Stimulated activated naive CD8-positive, alpha-beta T cell treated with anti-CD3 and anti-CD28 coated beads, Interleukin-15, Interleukin-2, amounts not matched to agents 100 U/mL and 50 U/mL, for 24 hours (primary cell): ENCODE measurements at regions not wholly inside any gene's neighbourhood (a gene's known extent, or its start where the extent isn't known, plus 50 kb on each side); places are given as distances from the start of the nearest gene placed in this dataset.

Experiments used
- ATAC-seq: fragments of 150-1000 bp; cut with Tn5 transposase; one replicate; pipeline ENCODE4 v1.10.0; 2021
- DNase-seq: peaks from one replicate; pipeline ENCODE4 v3.0.0; 2021

- DNase-seq, result no peak
- ATAC-seq, result no peak
Measured at GRCh38 chr1:82894635-82895034, 1093.9 kb downstream of the ADGRL2 start.

- no peak for DNase-seq
- ATAC-seq, result no peak
Measured at GRCh38 chr1:82893712-82894470, 1093.2 kb downstream of the ADGRL2 start.

GRCh38 chr1:82880506-82880905 is 1079.8 kb downstream of the ADGRL2 start:
- DNase-seq (no peak), ATAC-seq (no peak)

- ATAC-seq, result no peak
Measured at GRCh38 chr1:82879701-82880305, 1079.1 kb downstream of the ADGRL2 start.

GRCh38 chr1:82875170-82875569 is 1074.4 kb downstream of the ADGRL2 start:
- ATAC-seq (no peak), DNase-seq (no peak)

More at GRCh38 chr1:82879701-82880305, 1079.1 kb downstream of the ADGRL2 start:
- DNase-seq, result no peak

- ATAC-seq, result no peak
- DNase-seq, result no peak
Measured at GRCh38 chr1:82874041-82874440, 1073.3 kb downstream of the ADGRL2 start.

GRCh38 chr1:82870332-82870731 is 1069.6 kb downstream of the ADGRL2 start:
- ATAC-seq, result no peak
- DNase-seq, result no peak

GRCh38 chr1:82867781-82868180 is 1067.0 kb downstream of the ADGRL2 start:
- no peak for ATAC-seq
- no peak for DNase-seq

- DNase-seq, result no peak
- ATAC-seq, result no peak
Measured at GRCh38 chr1:82861749-82862148, 1061.0 kb downstream of the ADGRL2 start.

GRCh38 chr1:82858031-82858430 is 1057.3 kb downstream of the ADGRL2 start:
- no peak for DNase-seq
- ATAC-seq, result no peak

- DNase-seq (no peak), ATAC-seq (no peak)
Measured at GRCh38 chr1:82849460-82849859, 1048.7 kb downstream of the ADGRL2 start.

- ATAC-seq (no peak), DNase-seq (no peak)
Measured at GRCh38 chr1:82848043-82848442, 1047.3 kb downstream of the ADGRL2 start.

- ATAC-seq (no peak), DNase-seq (no peak)
Measured at GRCh38 chr1:82845866-82846265, 1045.1 kb downstream of the ADGRL2 start.

- no peak for ATAC-seq
- no peak for DNase-seq
Measured at GRCh38 chr1:82844911-82845827, 1044.4 kb downstream of the ADGRL2 start.

GRCh38 chr1:82844447-82844846 is 1043.7 kb downstream of the ADGRL2 start:
- no peak for DNase-seq
- ATAC-seq, result no peak

GRCh38 chr1:82843876-82844275 is 1043.1 kb downstream of the ADGRL2 start:
- ATAC-seq (no peak), DNase-seq (no peak)

GRCh38 chr1:82840192-82840591 is 1039.5 kb downstream of the ADGRL2 start:
- no peak for DNase-seq
- ATAC-seq, result no peak

GRCh38 chr1:82837766-82838465 is 1037.2 kb downstream of the ADGRL2 start:
- no peak for ATAC-seq
- no peak for DNase-seq

GRCh38 chr1:82836973-82837680 is 1036.4 kb downstream of the ADGRL2 start:
- DNase-seq (no peak), ATAC-seq (no peak)

GRCh38 chr1:82836213-82836972 is 1035.7 kb downstream of the ADGRL2 start:
- no peak for ATAC-seq
- DNase-seq, result no peak
